ENCODE measurements at regions not wholly inside any gene's neighbourhood (a gene's known extent, or its start where the extent isn't known, plus 50 kb on each side); places are given as distances from the start of the nearest gene placed in this dataset.
A peak's percentile ranks its signal among the peaks of the same experiment; 100 is the strongest.
"Not testable (repeated sequence)": the region's sequence is repeated elsewhere in the genome, so short reads cannot be mapped to it uniquely, and the experiment has no call there.

- DNase-seq, result no peak
Measured at GRCh38 chr6:85355816-85356215, 94.1 kb upstream of the NT5E start.

DNA sequence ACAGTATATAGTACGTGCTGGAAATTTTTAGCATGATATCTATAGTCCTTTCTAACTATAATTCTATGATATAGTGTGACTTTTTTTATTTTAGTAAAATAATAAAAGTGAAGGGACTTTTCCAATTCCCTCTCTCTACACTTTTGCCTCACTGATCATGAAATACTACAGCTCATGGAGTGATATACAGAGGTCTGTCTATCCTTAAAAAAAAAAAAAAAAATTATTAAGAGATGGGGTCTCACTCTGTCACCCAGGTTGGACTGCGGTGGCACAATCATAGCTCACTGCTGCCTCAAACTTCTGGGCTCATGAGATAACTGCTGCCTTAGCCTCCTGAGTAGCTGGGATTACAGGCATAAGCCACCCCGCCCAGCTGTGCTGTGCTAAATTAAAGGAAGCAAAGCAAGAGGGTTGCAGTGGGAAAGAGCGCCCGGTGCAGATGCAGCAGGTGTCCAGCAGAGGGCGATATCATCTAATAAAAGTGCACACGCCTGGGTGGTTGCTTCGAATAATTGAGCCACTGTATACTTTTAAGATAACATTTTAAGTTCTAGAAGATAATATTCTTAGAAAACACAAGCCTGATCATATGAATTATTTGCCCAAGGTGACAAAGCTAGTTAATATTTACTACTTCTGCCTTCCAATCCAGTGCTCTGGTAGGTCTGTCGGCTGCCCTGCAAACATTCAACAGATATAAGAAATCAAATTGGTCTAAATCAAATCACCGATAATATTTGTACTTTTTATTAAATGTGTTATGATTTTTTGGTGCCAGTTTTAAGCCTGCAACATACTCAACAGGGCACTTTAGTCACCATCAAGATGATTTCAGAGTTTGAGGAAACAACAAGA lies 94.9 kb upstream of the NT5E start:
- DNase-seq, result peak; percentile 9

DNA sequence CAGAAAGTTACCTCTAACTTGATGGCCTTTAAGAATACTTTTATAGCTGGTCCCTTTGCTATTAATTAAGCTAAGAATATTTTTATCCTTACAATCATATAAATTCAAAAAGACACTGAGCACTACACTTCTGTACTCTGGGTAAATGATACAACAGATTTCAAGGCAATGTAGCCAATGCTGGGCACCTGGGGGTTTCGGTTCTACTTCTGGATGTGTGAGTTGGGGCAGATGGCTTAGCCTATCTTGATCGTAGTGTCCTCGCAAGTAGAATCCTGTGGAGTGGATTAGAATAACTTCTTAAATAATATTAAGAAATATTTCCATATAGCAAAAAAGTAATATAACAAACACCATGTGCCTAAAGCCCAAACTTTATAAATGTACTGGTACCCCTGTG lies 96.9 kb upstream of the NT5E start:
- no peak for DNase-seq

DNA sequence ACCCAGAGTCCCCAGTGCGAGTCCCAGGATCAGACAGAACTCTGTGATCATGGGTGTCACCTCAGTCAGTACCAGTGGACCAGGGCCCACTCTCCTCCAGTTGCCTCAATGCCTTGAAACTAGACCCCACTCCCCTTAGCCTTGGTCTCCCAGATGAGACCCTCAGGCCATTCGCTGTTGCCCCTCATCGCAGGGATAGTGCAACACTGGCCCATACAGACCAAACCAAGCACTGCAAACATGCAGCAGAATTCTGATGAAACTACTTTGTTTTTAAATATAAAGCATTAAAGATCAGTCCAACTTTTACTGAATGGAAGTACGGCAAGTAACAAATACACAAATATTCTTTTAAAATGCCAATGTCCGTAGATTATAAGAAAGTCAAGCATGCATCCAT lies 101.2 kb upstream of the NT5E start:
- DNase-seq, result no peak

- no peak for DNase-seq
Measured at GRCh38 chr6:85347812-85348211, 102.1 kb upstream of the NT5E start.

- no peak for DNase-seq
Measured at GRCh38 chr6:85346196-85346595, 103.7 kb upstream of the NT5E start.

- DNase-seq, result no peak
Measured at GRCh38 chr6:85344996-85345395, 104.9 kb upstream of the NT5E start.

GRCh38 chr6:85343428-85343827 lies 106.5 kb upstream of the NT5E start:
- no peak for DNase-seq

GRCh38 chr6:85329196-85329595 lies 120.7 kb upstream of the NT5E start:
- DNase-seq, result no peak

GRCh38 chr6:85325811-85326210 lies 124.1 kb upstream of the NT5E start:
- DNase-seq, result not testable (repeated sequence)

GRCh38 chr6:85323435-85324040 lies 126.3 kb upstream of the NT5E start:
- peak; percentile 9 for DNase-seq

DNA sequence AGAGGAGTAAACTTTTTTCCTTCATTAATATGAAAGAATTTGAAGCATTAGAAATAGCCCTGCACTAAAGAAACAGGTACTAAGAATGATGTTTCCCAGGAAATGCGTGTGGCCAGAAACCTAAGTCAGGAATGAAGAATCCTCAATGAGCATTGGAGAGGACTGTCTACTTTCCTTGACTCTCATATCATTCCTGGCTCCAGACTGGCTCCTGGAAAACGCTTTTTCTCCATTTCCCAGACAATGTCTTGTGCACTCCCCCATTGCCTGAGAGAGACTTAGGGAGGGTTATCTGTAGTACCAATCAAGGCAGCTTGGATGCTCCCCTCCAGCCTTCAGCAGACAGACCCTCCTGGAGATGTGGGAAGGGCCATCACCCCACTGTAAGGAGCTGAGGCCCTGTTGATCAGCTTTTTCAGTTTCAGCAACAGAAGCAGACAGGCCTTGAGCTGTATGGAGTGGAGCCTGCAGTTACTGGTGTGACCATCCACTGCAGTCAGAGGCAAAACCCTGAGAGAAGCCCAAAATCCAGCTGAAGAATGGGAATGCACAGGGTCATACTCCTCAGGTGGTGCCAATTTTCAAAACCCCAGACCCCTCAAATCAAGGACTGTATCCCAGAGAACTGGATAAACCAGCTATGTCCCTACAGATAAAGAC lies 127.3 kb upstream of the NT5E start:
- no peak for DNase-seq

DNA sequence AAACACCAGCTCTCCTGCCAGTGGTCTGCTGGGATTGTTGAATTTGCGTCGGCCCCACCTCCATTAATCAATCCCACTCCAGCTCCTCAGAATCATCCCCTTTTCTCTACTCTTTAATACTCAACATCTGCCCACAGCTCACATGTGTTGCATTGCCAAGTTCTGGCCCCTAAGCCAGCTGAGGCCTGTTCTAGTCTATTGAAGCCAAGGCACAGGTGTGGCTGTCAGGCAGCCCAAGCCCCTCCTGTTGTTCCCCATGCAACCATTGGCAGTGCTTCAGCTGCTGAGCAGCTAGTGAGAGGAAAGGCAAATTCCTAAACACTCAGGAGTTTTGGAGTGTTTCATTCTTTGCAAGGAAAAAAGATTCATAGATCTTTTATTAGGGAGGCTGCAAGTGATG lies 128.0 kb upstream of the NT5E start:
- DNase-seq, result no peak

DNA sequence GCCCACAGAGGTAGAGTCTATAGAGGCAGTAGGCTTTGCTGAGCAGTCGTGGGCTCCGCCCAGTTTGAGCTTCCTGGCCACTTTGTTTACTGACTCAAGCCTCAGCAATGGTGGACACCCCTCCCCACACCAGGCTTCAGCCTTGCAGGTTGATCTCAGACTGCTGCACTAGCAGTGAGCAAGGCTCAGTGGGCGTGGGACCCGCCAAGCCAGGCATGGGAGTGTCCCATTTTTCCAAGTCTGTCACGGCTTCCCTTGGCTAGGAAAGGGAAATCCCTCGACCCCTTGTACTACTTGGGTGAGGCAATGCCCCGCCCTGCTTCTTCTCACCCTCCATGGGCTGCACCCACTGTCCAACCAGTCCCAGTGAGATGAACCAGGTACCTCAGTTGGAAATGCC lies 135.3 kb upstream of the NT5E start:
- no peak for DNase-seq

DNA sequence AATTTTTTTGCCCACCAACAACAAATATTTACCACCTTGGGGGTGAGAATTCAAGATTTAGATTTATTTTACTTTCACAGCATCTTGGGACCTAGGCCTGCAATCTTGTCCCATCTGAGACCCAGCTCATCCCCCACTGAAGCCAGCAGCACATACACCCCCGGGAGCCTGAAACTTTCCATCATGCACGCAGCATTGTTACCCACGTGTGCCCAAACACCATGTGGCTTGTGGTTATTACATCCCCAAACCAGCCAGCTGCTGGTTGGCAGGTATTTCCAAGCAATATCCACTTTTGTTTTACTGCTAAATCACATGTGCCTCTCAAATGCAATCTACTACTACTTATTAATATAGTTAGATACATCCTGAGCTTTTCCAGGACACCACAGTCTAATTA lies 149.3 kb upstream of the NT5E start:
- DNase-seq, result no peak

GRCh38 chr6:85298553-85298952 lies 151.3 kb upstream of the NT5E start:
- DNase-seq, result no peak

DNA sequence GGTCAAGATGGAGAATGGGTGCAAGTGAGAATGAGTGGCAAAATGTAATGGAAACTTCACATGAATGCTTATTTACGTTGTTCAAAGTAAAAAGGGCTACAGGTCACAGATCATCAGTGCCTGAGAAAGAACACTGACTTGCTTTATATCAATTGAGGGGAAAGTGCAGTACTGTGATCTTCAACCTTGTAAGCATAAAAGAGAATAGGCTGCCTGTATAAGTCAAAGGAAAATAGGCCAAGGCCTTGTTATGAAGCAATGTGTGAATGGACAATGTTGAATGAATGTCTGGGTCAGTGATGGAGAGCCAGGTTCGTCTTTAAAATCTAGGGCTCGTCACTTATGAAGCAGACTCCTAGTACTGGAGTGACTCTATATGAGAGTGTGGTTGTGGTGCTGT lies 158.6 kb upstream of the NT5E start:
- DNase-seq, result no peak

DNA sequence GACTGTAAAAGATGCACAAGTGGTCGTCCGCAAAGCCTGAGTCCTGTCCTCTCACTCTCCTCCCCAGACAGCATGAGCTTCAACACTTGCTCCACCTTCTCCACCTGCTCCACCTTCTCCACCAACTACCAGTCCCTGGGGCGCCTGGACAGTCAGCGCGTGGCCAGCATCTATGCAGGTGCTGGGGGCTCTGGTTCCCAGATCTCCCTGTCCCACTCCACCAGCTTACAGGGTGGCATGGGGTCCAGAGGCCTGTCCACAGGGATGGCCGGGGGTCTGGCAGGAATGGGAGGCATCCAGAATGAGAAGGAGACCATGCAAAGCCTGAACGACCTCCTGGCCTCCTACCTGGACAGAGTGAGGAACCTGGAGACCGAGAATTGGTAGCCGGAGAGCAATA lies 162.2 kb upstream of the NT5E start:
- DNase-seq, result no peak

- DNase-seq, result no peak
Measured at GRCh38 chr6:85287158-85287557, 162.7 kb upstream of the NT5E start.

DNA sequence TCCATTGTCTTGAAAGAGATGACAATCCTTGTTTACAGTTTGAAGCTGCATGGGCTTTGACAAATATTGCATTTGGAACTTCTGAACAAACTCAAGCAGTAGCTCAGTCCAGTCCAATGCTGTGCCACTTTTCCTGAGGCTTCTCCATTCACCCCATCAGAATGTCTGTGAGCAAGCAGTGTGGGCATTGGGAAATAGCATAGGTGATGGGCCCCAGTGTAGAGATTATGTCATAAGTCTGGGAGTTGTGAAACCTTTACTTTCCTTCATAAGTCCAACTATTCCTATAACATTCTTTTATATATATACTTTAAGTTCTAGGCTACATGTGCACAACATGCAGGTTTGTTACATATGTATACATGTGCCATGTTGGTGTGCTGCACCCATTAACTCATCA lies 163.4 kb upstream of the NT5E start:
- not testable (repeated sequence) for DNase-seq

DNA sequence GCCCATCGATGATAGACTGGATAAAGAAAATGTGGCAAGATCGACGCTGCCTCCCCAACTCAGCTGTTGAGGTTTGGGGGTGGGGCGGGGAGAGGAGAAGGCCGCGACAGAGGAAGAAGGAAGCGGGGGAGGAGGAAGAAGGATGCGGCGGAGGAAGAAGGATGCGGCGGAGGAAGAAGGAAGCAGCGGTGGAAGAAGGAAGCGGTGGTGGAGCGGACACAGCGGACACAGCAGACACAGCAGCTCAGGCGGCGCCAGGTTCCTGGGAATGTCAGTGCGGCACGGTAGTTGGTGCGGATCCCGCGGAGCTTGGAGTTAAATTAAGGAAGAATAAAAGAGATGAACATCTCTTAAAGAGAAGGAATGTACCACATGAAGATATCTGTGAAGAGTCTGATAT lies 163.9 kb upstream of the NT5E start:
- DNase-seq, result no peak

DNA sequence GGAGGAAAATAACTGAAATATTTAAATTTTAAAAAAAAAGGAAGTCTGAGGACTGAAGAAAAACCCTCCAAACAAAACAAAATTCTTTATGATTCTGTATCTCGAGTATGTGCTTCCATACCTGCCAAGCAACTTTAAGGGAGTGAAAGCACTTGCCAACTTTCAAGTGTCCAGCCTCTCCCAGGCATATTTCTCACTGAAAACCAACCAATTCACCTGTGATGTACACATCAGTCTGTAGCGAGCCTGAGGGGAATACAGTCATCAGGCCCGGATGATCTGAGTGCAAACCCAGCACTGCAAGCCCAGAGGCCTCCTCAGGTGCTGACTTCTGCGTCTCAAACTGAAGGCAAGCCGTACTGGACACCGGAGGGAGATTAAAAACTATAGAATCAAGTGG lies 164.8 kb upstream of the NT5E start:
- DNase-seq, result no peak

GRCh38 chr6:85283436-85283835 lies 166.4 kb upstream of the NT5E start:
- DNase-seq, result no peak

DNA sequence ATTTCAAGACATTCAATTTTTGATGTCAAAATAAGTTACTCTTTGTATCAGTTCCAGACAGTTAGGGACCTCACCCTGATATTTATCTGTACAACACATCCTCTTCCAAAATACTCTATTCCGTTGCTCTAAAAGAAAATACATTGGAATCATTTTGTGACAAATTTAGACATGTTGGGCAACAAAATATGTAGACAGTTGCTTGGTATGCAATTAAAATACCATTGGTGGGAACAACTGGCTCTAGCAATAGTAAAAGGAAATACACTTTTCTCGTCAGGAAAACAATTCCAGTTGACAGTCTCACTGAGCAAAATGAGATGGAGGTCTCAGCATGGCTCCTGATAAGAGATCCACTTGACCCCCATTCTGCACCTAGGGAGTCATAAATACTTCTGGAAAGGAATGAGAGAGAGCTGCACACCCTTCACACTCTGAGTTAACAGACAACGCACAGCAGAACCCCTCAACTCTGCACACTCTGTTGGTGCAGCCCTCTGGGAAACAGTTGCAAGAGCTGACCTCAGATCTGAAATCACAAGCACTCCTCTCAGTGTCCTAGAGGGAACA lies 171.3 kb upstream of the NT5E start:
- no peak for DNase-seq
